Choroid plexus epithelial cell (primary cell): ENCODE measurements at regions not wholly inside any gene's neighbourhood (a gene's known extent, or its start where the extent isn't known, plus 50 kb on each side); places are given as distances from the start of the nearest gene placed in this dataset.
A peak's percentile ranks its signal among the peaks of the same experiment; 100 is the strongest.
"Not testable (repeated sequence)": the region's sequence is repeated elsewhere in the genome, so short reads cannot be mapped to it uniquely, and the experiment has no call there.

Experiments
- DNase-seq: peaks from one replicate; pipeline ENCODE4 v3.0.0-alpha.2; 2010; ENCODE audit warnings: low read depth
- H3K4me3 ChIP-seq: 2 replicates; pipeline ENCODE4 v1.5.1; 2011; ENCODE audit warnings: low read depth, mild to moderate bottlenecking, control low read depth, low read length, moderate library complexity
- TF ChIP-seq, protein P1 (sequence below): conservative IDR thresholded peaks from 2 replicates; pipeline ENCODE4 v1.5.1; 2011; ENCODE audit warnings: low read depth, mild to moderate bottlenecking, control low read depth, inconsistent platforms, low read length, moderate library complexity

DNA sequence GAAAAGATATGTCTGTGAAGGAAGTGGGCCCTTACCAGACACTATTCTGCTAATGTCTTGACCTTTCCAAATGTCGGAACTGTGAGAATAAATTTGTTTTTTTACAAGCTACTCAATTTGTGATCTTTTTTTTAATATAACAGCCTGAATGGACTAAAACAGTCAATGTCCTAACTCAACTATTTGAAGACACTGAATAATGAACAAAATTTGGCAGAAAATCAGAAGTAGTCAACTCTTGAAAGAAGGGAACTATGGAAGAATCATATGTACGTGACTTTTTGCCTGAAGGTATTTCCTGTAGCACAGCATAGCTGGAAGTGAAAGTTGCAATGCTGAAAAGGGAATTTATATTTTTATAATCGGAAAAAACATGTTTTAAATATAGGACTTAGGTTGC, 351.8 kb upstream of the TFPI start:
- no peak overlapping the region for H3K4me3 ChIP-seq
- DNase-seq: no peak
- TF ChIP-seq, protein P1, sequence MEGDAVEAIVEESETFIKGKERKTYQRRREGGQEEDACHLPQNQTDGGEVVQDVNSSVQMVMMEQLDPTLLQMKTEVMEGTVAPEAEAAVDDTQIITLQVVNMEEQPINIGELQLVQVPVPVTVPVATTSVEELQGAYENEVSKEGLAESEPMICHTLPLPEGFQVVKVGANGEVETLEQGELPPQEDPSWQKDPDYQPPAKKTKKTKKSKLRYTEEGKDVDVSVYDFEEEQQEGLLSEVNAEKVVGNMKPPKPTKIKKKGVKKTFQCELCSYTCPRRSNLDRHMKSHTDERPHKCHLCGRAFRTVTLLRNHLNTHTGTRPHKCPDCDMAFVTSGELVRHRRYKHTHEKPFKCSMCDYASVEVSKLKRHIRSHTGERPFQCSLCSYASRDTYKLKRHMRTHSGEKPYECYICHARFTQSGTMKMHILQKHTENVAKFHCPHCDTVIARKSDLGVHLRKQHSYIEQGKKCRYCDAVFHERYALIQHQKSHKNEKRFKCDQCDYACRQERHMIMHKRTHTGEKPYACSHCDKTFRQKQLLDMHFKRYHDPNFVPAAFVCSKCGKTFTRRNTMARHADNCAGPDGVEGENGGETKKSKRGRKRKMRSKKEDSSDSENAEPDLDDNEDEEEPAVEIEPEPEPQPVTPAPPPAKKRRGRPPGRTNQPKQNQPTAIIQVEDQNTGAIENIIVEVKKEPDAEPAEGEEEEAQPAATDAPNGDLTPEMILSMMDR: no peak

DNA sequence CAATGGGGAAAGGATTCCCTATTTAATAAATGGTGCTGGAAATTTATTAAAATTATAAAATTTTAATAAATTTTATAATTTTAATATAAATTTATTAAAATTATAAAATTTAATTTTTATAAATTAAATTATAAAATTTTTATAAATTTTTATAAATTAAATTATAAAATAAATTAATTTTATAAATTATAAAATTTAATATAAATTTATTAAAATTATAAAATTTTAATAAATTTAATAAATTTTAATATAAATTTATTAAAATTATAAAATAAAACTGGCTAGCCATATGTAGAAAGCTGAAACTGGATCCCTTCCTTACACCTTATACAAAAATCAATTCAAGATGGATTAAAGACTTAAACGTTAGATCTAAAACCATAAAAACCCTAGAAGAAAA, 356.7 kb upstream of the TFPI start:
- H3K4me3 ChIP-seq, DNase-seq: not testable (repeated sequence)

DNA sequence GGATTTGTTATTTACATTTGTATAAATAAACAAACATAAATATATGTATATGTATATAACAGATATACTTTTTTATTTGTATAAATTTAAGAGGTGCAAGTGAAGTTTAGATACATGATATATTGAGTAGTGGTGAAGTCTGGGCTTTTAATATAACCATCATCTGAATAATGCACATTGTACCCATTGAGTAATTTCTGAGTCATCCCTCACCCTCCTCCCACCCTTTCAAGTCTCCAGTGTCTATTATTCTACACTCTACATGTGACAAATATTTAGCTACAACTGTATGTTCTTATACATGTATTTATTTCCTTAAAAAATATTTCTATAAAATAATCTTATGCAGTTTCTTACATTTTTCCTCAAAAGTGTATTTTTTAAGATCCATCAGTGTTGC, 358.7 kb upstream of the TFPI start:
- TF ChIP-seq, protein P1: no peak
- DNase-seq: no peak
- H3K4me3 ChIP-seq: no peak overlapping the region

DNA sequence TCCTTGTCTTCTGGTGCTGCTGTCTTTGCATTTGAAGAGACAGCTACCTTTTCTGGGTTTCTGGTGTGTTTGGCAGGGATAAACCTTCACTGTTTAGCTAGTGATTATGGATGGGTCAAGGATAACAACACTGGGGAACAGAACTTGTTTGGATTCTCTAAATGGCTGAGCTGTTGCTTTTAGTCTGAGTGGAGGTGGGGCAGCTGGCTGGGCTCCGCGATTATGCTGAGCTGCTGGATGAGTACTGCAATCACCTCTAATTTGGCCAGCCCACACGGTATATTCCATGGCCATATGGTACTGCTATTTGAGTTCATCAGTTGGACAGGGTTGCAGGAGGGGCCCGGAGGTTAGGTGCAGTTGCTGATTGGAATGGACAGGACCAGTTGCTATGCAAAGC, 361.6 kb upstream of the TFPI start:
- no peak overlapping the region for H3K4me3 ChIP-seq
- DNase-seq: no peak
- TF ChIP-seq, protein P1: no peak

DNA sequence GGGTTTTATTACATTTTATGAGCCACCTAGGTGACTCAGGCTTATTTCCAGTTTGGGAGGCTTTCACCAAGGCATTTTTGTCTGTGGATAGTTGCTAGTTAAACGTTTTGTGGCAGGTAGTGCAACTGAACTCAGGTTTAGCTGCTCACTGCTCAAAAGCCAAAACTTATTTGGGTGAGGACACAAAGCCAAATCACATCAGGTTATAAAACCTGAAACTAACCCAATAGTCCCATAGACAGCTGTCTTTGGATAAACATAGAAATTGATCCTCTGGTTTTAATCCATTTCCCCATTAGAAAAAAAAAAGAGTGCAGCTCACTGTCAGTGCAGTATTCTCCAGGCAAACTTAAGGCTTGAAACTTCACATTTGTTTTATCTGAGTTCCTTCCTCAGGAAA, 362.6 kb upstream of the TFPI start:
- TF ChIP-seq, protein P1: no peak
- no peak for DNase-seq
- H3K4me3 ChIP-seq: no peak overlapping the region

DNA sequence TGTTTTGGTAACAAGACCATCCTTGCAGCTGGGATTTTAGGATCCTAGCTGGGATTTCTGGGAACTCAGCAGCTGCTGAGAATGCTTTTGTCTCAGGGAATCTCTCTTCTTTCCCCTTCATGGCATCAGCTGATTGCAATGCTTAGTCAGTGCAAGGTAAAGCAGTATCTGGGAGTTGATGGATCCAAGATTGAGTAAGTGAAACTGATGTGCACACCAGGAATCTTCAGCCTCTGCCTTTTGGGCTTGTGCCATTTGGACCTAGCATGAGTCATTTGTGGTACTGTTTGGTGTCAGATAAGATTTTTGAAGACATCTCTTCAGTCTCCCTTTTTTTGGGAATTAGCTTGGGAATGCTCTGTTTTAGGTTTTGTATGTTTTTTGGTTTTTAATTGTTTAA, 363.3 kb upstream of the TFPI start:
- TF ChIP-seq, protein P1: no peak

DNA sequence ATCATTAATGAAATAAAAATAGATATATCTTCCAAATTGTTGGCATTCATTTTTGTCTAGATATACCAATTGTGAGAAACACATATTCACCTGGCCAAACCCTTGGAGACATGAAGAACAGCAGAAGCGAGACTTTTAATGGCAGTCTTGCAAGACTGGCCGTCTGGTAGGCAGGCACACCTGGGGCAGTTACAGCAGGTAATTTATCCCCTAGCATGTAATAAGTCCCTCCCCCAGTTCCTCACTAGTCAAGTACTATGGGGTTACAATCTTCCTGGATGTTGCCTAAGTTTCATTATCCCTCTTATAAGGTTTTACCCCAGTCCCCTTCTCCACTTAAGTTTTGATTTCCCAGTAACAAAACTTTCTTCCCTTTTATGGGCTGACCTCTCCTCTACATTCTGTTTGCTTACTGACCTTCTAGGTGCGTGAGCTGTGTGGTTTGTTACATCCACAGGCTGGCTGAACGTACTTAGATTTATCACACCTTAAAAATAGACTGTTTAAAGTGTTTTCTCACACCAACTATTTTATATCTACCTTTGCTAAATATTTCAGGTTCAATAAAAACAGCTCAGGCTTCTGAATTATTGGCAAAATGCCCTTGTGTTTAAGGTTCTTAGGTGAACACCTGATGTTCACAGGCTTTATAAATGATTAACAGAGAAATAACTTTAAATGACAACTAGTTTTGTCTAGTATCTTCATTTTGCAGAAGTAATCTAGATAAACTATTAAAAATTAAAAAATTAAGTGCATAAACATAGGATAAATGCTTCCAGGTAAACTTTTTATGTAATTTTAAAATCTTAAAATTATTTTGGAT, 365.0 kb upstream of the TFPI start:
- no peak for DNase-seq
- H3K4me3 ChIP-seq: no peak overlapping the region
- TF ChIP-seq, protein P1: no peak

More for the DNA sequence above, 363.3 kb upstream of the TFPI start:
- H3K4me3 ChIP-seq: no peak overlapping the region
- peak; percentile 50 for DNase-seq
